Pons (tissue), 1 donor: ENCODE measurements at regions not wholly inside any gene's neighbourhood (a gene's known extent, or its start where the extent isn't known, plus 50 kb on each side); places are given as distances from the start of the nearest gene placed in this dataset.
"Not testable (repeated sequence)": the region's sequence is repeated elsewhere in the genome, so short reads cannot be mapped to it uniquely, and the experiment has no call there.

Experiments used
- DNase-seq: peaks from one replicate; pipeline ENCODE4 v3.0.0-alpha.2; 2016; ENCODE audit warnings: low spot score

- DNase-seq, result not testable (repeated sequence)
Observed at GRCh38 chr15:84152381-84152979, 83.1 kb upstream of the GOLGA6L4 start.

- not testable (repeated sequence) for DNase-seq
Observed at GRCh38 chr15:84153655-84154140, 81.9 kb upstream of the GOLGA6L4 start.

GRCh38 chr15:84154314-84154713, 81.3 kb upstream of the GOLGA6L4 start:
- not testable (repeated sequence) for DNase-seq

- not testable (repeated sequence) for DNase-seq
Observed at GRCh38 chr15:84154787-84155186, 80.8 kb upstream of the GOLGA6L4 start.

GRCh38 chr15:84155792-84156587, 79.6 kb upstream of the GOLGA6L4 start:
- DNase-seq, result not testable (repeated sequence)

GRCh38 chr15:84156588-84156840, 79.1 kb upstream of the GOLGA6L4 start:
- DNase-seq, result not testable (repeated sequence)

GRCh38 chr15:84157056-84157632, 78.4 kb upstream of the GOLGA6L4 start:
- not testable (repeated sequence) for DNase-seq

- DNase-seq, result not testable (repeated sequence)
Observed at GRCh38 chr15:84157857-84158256, 77.7 kb upstream of the GOLGA6L4 start.

GRCh38 chr15:84159346-84160269, 76.0 kb upstream of the GOLGA6L4 start:
- DNase-seq, result not testable (repeated sequence)

- not testable (repeated sequence) for DNase-seq
Observed at GRCh38 chr15:84164423-84165292, 70.9 kb upstream of the GOLGA6L4 start.

- DNase-seq, result not testable (repeated sequence)
Observed at GRCh38 chr15:84170029-84170428, 65.5 kb upstream of the GOLGA6L4 start.

- not testable (repeated sequence) for DNase-seq
Observed at GRCh38 chr15:84173231-84173610, 62.4 kb upstream of the GOLGA6L4 start.
